ENCODE measurements at regions not wholly inside any gene's neighbourhood (a gene's known extent, or its start where the extent isn't known, plus 50 kb on each side); places are given as distances from the start of the nearest gene placed in this dataset.

- TF ChIP-seq CTCF (IDR thresholded peaks at IDR 0.05) (no peak), EZH2 (IDR thresholded peaks at IDR 0.05) (no peak)
Measured at GRCh38 chr4:156237231-156237630, 283.6 kb upstream of the CTSO start.

Measured in neural progenitor cell (in vitro differentiated cells).